SK-N-SH (cell line): ENCODE measurements at regions not wholly inside any gene's neighbourhood (a gene's known extent, or its start where the extent isn't known, plus 50 kb on each side); places are given as distances from the start of the nearest gene placed in this dataset.

Experiments used
- EZH2phosphoT487 ChIP-seq: fragments of 200-600 bp; sonication (generic); IDR thresholded peaks from 2 replicates; pipeline ENCODE4 v1.6.1; 2017; ENCODE audit warnings: low read depth, mixed run types, mild to moderate bottlenecking, antibody characterized with exemption, moderate library complexity, borderline replicate concordance
- FOSL2 ChIP-seq: IDR thresholded peaks from 2 replicates; pipeline ENCODE4 v1.4.0; 2012; ENCODE audit warnings: low read depth, mild to moderate bottlenecking, moderate library complexity, borderline replicate concordance
- FOXJ3 ChIP-seq: sonication (generic); formaldehyde crosslinking; IDR thresholded peaks from 2 replicates; pipeline ENCODE4 v1.5.1; 2020; ENCODE audit warnings: mild to moderate bottlenecking, missing genetic modification reagents
- GABPA ChIP-seq: IDR thresholded peaks from 2 replicates; pipeline ENCODE4 v1.4.0; 2012; ENCODE audit warnings: low read depth, mild to moderate bottlenecking
- JUND ChIP-seq: IDR thresholded peaks from 2 replicates; pipeline ENCODE4 v1.4.0; 2012
- MEF2A ChIP-seq: IDR thresholded peaks from 2 replicates; pipeline ENCODE4 v1.4.0; 2012; ENCODE audit warnings: low read depth, borderline replicate concordance
- NFIC ChIP-seq: IDR thresholded peaks from 2 replicates; pipeline ENCODE4 v1.4.0; 2012; ENCODE audit warnings: borderline replicate concordance
- POLR2AphosphoS5 ChIP-seq: IDR thresholded peaks from 2 replicates; pipeline ENCODE4 v1.6.1; 2012; ENCODE audit warnings: low read depth, low read length
- RAD21 ChIP-seq: IDR thresholded peaks from 2 replicates; pipeline ENCODE4 v1.6.1; 2012; ENCODE audit warnings: mild to moderate bottlenecking, low read length
- REST ChIP-seq: IDR thresholded peaks from 2 replicates; pipeline ENCODE4 v1.6.1; 2012; ENCODE audit warnings: mild to moderate bottlenecking, low read depth, low read length, moderate library complexity
- TAF1 ChIP-seq: IDR thresholded peaks from 2 replicates; pipeline ENCODE4 v1.6.1; 2012; ENCODE audit warnings: low read depth, mild to moderate bottlenecking, low read length, moderate library complexity, borderline replicate concordance
- TF ChIP-seq, protein P1 (sequence below): IDR thresholded peaks from 2 replicates; pipeline ENCODE4 v1.4.0; 2012; ENCODE audit warnings: low read depth, borderline replicate concordance
- TF ChIP-seq, protein P2 (sequence below): fragments of 200-600 bp; sonication (generic); IDR thresholded peaks from 2 replicates; pipeline ENCODE4 v1.6.1; 2017; ENCODE audit warnings: antibody characterized with exemption, mild to moderate bottlenecking, moderate library complexity

GRCh38 chr4:36420111-36420679 is 138.8 kb downstream of the DTHD1 start:
- TF ChIP-seq, protein P1, sequence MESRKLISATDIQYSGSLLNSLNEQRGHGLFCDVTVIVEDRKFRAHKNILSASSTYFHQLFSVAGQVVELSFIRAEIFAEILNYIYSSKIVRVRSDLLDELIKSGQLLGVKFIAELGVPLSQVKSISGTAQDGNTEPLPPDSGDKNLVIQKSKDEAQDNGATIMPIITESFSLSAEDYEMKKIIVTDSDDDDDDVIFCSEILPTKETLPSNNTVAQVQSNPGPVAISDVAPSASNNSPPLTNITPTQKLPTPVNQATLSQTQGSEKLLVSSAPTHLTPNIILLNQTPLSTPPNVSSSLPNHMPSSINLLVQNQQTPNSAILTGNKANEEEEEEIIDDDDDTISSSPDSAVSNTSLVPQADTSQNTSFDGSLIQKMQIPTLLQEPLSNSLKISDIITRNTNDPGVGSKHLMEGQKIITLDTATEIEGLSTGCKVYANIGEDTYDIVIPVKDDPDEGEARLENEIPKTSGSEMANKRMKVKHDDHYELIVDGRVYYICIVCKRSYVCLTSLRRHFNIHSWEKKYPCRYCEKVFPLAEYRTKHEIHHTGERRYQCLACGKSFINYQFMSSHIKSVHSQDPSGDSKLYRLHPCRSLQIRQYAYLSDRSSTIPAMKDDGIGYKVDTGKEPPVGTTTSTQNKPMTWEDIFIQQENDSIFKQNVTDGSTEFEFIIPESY, result no peak
- TF ChIP-seq, protein P2, sequence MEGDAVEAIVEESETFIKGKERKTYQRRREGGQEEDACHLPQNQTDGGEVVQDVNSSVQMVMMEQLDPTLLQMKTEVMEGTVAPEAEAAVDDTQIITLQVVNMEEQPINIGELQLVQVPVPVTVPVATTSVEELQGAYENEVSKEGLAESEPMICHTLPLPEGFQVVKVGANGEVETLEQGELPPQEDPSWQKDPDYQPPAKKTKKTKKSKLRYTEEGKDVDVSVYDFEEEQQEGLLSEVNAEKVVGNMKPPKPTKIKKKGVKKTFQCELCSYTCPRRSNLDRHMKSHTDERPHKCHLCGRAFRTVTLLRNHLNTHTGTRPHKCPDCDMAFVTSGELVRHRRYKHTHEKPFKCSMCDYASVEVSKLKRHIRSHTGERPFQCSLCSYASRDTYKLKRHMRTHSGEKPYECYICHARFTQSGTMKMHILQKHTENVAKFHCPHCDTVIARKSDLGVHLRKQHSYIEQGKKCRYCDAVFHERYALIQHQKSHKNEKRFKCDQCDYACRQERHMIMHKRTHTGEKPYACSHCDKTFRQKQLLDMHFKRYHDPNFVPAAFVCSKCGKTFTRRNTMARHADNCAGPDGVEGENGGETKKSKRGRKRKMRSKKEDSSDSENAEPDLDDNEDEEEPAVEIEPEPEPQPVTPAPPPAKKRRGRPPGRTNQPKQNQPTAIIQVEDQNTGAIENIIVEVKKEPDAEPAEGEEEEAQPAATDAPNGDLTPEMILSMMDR, result no peak
- no peak for TF ChIP-seq POLR2AphosphoS5
- no peak for TF ChIP-seq GABPA
- no peak for TF ChIP-seq MEF2A
- no peak for TF ChIP-seq FOXJ3
- TF ChIP-seq FOSL2, result no peak
- TF ChIP-seq EZH2phosphoT487, result no peak
- no peak for TF ChIP-seq TAF1
- TF ChIP-seq NFIC, result no peak
- no peak for TF ChIP-seq RAD21
- no peak for TF ChIP-seq REST
- no peak for TF ChIP-seq JUND
